Stimulated activated CD4-positive, alpha-beta T cell treated with anti-CD3 and anti-CD28 coated beads, Interleukin-2, amount 100 ng/mL, for 4 hours (primary cell): ENCODE measurements at regions not wholly inside any gene's neighbourhood (a gene's known extent, or its start where the extent isn't known, plus 50 kb on each side); places are given as distances from the start of the nearest gene placed in this dataset.

Source experiments
- DNase-seq: peaks from one replicate; pipeline ENCODE4 v3.0.0-alpha.2; 2020; ENCODE audit warnings: low read depth

DNA sequence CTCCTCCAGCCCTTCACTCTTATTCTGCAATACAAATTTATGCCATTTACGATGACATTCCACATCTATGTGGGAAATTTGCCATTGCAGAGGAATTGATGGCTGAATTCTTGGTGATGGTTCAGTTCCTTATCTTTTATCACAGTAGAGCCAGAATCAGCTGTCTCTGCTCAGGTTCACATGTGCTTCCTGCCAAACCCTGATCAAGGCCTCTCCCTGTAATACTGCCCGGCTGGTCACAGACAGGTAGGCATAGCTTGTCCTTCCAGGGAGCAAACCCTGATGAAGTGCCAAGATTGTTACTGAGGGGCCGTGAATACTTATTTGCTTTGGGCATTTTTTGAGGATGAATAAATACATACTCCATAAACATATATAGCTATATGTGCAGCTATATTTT, 450.0 kb downstream of the NSUN3 start:
- DNase-seq: no peak

DNA sequence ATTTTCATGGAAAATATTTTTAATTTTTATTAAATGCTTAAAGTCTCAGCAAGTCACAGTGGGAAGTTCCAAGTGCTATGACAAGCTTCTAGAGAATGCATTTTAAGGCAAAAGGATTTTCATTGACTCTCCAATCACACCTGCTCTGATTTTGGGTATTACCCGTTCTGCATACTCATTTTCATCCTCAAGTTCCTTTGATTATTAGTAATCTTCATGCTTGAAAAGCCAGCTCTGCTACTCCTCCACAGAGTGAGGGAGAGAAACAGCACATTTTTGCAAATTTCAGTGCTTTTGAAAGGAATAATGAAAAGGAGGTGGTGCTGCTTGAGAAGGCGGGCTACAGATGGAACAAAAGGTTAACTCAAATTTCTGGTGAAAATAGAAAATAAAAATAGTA, 450.7 kb downstream of the NSUN3 start:
- DNase-seq: no peak

DNA sequence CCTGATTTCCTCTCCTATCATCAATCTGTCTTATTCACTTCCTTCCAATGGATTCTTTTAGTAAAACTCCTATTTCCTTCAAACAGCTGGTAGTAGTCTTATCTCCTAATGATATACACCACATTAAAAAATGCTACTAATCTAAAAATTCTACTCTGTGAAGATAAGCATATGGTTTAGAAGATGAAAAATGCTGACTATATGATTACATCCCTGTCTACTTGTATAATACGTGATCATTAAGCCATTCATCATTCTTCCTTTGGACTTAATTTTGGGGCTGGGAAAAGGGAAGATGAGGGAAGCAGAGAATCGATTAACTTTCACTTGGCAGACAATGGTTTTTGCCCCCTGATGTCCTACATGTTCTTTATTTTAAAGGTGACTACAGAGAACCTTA, 453.1 kb downstream of the NSUN3 start:
- no peak for DNase-seq

DNA sequence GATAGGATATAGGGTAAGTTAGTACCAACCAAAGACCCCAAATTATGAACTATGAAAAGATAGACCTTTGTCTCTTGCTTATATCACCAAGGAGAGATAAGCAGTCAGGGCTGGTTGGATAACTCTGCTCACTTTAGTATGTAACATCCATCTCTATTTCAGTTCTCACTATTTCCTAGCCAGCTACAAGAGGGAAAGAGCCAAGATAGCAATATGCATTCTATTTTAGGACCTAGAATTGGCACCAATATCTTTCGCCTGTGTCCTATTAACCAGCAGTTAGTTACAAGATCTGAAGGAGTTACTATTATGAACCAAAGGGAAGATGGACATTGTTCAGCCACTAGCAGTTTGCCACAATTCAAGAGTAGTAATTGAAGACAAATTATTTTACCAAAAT, 457.5 kb downstream of the NSUN3 start:
- no peak for DNase-seq

DNA sequence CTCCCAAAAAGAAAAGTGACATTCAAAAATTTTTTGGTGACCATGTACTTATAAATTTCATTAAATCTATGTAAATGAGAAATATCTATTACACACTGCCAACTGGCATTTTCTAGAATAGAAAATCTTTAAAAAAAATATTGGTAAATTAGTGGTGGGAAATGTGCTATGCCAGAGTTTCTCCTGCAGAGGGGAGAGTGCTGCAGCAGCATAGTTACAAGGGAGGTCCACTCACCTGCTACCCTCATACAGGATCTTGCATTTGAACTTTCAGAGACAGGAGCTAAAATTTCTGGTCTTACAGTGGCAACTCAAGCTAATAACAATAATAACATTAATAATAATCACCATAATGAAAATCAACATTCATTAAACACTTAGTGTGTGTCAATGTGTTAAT, 459.6 kb downstream of the NSUN3 start:
- DNase-seq: no peak

DNA sequence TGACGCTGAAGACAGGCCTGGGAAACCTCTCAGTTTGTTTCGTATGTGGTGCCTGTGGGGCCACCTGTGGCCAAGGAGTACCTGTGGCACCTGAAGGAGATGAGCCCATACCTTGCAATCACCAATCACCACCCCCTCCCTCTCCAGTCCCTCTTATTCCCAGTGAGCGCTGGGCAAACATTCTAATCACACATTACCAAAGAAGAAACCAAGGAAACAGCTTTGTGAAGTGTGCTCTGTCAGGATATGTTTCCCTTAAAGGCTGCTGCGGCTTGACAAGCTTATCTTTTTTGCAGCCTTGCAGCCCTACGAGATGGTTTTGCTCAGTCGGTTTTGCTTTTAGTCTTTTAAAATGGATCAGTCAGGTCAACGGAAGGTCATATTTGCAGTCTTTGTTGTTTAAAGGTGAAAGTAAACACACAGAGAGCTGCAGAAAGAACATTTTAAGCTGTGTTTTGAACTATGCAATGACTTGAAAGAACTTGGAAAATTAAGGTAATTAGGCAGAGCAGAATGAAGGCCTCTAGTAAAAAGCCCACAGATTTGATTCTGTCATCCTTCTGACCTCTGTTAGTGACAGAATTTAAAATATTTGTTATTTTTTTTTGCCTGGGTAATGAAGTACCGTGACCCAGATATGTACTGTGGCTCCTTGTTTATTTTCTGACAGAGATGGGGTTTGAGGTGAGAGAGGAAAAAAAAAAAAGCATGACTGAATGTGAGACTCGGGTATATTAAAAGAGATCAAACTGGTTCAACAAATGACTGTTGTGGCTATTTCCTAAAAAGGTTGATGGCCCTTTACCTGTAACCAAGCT, 461.4 kb downstream of the NSUN3 start:
- DNase-seq: no peak

DNA sequence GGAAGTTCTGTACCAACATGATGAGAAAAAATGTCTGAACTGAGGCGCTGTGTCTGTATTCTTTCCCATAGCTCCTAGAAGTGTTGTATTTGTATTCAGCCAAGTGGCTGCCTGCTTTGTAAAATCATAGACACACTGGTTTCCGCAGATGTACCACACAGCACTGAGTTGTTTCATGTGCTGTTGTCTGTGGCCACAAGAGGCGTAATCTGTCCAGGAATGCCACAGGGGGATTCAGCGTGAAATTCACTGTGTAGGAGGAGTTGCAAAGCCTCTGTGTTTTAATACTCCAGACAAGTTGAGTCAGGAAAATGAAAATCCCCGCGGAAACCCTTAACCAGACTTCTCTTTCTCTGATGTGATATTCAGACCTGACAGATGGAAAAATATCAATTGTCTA, 462.2 kb downstream of the NSUN3 start:
- no peak for DNase-seq

DNA sequence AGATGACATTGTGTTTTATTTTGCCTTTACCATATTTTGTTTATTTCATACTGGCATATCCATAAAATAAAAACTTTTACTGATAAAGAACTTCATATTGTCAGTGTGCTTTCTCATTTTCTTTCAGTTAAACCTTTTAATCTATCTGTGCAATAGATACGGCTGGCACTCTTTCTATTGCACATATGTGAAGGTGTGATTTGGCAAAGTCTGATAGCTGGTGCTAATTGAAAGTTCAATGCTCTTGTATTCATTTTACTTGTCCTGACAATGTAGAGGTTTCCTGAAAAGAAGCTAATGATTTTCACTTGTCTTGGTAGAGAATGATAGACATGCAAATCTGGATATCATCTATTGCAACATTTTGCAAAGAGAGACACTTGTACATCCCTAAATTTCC, 467.0 kb downstream of the NSUN3 start:
- no peak for DNase-seq

DNA sequence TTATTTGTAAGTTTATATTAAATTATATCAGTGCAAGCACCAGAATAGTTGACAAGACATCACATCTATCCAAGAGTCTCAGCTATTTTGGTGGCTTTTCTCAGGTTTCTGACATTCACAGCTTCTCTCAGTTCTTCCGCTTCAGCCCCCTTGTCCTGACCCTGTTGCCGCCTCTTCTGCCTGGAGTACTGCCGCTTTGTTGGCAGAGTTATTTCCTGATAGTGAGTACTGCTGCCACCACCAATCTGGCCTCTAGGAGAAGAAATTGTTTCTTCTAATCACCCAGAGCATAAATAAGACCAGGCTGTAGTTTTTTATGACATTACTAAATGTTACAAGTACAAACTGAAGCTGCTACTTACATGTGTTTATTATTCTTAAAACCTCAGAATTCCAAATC, 470.1 kb downstream of the NSUN3 start:
- no peak for DNase-seq

DNA sequence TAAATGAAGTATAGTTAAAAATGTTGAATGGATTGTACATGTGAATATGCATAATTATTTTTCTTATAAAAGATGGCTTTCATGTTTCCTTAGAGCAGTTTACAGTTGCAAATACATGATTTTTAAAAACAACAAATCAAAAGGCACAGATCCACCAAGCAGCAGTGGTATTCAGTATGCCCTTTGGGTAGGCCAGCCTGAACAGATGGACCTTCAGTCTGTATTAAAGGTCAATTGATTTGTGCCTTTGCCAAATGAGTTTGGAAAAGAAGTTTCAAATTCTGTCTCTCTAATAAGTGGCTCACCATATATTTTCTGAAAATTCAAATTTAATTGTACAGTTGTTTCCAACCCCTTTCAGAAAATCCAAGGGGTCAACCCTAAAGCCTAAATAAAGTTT, 477.1 kb downstream of the NSUN3 start:
- DNase-seq: no peak

DNA sequence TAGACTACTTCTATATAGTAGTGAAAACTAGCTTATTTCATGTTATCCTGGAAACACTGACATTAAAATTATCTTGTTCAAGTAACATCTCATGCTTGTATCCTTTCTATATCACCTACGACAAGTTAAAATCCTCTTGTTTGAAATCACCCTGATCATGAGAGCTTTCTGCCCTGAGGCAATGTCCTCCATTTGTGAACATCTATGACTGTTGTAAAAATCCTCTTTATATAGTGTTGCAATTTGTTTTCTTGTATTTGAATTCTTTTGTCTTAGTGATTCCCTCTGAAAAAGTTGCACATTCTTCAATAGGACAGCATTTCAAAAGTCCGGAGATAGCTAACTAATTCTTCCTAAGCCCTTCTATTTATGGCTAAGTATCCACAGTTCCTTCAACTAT, 480.3 kb downstream of the NSUN3 start:
- DNase-seq: no peak

DNA sequence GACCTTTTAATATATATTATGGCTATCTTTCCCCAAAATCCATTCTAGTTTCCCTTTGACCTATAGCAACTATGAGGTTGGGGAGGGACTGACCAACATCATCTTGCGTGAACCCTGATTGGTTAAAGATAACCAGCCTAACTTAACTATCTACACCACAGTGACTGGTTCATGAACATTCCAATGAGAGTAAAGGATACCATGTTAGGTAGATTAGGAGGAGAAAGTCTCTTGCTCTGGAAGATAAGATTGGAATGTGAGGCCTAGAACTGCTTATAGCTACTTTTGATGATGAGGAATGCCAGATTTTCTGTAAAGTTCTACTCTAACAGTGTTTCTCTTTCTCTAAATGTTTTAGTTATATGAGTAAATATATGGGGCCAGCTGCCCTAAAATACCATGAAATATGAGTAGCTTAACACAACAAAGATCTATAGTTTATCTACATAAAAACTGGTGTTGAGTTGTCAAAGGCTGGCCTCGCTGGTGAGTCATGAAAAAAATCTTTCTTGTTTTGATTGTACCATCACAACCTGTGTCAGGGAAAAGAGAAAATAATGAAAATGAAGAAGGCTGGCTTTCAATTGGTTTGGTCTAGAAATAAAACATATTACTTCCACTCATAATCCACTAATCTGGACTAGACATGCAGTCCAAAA, 481.4 kb downstream of the NSUN3 start:
- DNase-seq: no peak

DNA sequence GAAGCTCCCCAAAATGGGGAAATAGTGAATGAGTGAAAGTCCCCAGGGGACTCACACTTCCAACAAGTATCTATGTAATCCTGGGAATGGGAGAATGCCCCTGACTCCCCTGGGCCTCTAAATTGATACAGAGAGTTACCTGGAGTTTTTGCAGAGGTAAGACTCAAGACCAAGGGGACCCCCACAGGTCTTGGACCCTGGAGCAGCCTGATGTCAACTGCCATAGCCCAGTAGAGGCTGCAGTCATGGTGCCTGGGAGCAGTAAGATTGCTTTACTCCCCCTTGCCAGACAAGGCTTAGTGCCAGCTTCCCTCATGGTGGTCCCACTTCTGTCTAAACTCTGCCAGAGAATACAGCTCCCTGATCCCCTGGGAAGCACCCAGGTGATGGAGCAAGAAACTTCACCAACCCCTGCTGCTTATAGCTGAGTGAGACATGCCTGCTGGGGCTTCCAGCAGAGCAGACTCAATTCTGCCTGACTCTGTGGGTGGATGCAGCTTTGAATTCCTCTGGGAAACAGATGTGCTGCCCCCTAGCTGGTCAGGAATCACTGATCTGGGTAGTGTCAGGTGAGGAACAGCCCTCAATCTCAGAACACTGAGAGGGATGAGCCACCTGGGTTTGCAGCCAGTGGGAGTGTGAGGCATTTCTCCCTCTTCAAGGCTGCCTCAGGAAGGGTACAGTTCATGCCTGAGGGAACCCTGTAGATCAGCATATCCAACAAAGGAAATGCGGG, 485.9 kb downstream of the NSUN3 start:
- DNase-seq: no peak

DNA sequence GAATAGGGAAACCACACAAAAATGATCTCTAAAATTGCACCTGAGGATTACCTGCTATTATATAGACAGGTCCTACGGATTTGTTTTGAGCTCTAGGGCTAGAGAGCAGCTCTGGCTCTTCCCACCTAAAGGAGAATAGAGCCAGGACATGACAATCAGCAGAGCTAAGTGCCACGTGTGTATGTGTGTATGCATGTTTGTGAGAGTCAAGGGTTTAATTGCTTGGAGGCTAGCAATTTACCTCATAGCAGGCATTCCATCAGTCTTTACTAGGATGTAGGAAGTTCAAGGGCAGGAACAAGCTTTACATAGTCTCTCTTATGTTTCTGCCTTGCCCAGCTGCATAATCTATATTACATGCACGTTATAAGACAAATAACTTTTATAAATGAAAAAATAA, 498.2 kb downstream of the NSUN3 start:
- DNase-seq: no peak

DNA sequence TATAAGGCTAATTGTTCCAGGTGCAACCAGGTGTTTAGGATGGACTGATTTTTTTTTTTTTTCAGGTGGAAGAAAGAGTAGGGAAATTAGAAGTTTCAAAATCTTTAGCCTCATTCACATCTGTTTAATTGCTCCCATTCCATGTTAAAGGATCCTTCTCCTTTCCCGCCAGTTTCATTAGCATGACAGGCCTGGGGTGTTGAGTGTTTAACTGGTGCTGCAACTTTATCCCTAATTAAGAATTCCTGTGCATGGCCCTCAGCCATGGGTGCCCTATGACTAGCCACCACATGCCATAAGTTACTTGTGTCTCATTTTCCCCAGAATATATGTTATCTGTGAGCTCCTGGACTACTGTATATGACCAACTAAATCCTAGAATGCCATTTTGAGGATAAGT, 501.4 kb downstream of the NSUN3 start:
- DNase-seq: no peak

DNA sequence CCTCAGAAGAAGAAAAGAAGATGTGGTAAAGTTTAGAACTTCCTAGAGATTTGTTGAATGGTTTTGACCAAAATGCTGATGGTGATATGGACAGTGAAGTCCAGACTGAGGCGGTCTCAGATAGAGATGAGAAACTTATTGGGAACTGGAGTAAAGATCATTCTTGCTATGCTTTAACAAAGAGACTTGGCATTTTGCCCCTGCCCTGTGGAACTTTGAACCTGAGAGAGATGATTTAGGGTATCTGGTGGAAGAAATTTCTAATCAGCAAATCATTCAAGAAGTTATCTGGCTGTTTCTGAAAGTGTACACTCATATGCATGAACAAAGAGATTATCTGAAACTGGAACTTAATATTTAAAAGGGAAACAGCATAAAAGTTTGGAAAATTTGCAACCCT, 505.2 kb downstream of the NSUN3 start:
- DNase-seq: no peak

DNA sequence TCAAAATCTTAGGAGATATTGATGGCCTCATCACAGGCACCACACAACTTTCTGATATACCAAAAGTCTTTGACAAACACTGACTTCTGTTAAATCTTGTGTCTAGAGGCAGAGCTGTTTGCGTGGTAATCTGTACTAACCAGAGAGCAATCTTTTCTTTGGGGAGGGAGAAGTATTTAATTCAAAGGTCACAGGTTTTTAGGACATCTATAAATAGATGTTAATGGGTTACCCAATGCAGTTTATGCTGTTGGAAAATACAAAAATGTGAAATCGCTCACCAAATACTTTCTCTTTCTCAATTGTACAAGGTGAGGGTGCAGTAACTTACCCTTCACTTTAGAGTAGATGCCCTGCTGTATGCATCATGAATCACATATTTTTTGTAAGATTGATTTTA, 510.5 kb downstream of the NSUN3 start:
- no peak for DNase-seq

DNA sequence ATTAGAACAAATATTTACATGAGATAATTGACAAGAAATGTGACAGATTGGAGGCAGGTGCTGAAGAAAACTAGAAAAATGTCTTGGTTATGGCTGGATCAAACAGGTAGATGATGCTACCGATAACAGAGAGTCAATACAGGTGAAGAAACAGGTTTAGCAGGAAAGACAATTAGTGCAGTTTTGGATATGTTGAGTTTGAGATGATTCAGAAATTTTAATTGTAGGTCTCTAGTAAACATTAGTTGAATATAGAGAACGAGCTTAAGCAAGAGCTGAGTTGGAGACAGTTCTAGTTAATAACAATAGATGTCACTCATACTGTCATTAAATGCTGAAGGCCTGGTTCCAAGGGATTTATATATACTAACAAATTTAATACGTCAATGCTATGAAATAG, 524.4 kb downstream of the NSUN3 start:
- DNase-seq: no peak

DNA sequence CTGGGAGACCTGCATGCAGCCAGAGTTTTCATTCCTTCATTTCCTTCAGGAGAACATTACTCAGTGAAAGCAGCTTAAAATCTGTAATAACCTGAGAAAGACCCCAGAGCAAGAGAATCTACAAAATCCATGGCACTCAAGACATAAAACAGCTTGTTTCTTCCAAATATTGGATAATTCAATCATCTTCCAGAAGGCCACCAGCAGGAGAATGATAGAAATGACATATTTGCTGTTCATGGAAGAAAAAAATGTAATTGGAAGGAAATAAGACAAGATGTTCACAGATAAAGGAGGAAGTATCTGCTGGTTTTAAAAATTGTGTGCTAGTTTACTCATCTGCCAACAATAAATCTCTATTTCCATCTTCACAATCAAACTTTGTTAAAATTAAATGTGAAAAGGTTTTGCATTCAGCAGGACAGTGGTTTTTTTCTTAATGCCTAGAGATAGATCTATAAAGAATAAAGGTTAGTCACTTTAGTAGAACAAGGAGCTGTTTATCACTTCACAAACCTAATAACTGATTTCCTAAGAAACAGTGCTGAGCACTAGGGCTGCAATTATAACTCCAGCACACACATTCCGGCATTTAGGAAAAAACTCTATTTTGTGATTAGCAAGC, 530.8 kb downstream of the NSUN3 start:
- DNase-seq: no peak

DNA sequence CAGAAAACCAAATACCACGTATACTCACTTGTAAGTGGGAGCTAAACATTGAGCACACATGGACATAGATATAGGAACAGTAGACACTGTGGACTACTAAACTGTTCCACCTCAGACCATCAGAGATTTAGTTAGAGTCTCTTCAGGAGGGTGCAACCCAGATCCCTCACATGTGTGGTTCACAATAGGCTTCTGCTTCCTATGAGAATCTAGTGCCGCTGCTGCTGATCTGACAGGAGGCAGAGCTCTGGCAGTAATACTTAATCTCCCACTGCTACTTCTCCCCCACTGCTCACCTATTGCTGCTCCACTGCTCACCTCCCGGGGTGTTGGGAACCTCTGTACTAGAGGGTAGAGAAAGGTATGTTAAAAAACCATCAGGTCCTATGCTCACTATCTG, 533.3 kb downstream of the NSUN3 start:
- DNase-seq: no peak

DNA sequence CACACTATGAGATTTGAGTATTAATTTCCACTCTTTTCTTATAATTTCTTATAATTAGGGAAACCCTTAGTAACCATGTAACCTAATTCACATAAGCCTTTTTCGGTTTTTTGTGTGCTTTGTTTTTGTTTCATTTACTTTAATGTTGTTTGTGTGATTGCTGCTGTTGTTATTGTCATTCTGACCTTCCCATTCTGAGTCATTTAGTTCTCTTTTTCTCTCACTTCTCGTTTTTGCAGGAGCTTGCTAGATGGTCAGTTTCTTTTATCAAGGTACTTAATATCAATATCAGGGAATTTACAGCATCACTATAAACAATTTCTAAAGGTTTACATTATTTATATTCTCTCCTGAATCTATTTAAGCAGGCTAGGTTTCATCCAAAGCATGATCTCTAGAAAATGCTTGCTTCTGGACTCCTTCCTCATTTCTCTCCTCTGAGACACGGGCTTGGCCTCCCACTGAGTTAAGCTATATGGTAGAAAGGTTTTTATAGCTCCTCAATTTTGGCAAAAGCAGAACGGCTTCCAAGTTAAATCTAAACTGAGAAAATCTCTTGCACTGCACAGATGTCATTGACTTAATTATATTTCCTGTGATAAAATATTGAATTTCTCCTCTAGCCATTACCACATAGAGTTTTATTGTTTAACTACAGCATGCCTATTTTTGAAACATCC, 534.2 kb downstream of the NSUN3 start:
- no peak for DNase-seq

DNA sequence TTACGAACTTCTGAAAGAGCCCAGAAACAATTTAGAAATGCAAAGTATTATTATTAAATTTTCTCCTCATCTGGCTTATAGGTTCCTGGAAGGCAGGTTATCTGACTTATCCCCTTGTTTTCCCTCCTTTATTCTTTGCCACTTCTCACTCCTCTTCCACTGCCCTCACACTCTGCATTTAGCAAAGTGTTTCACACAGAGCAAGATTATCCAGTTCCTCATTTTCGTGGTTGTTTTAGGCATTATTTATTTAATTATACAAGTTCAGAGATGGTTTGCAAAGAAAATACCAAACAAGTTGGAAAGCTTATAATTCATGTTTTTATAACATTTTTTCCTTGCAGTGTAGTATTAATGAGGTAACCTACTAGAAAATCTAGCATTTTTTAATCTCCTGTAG, 544.9 kb downstream of the NSUN3 start:
- no peak for DNase-seq
